Right lobe of liver (tissue), 6 donors: ENCODE measurements at regions not wholly inside any gene's neighbourhood (a gene's known extent, or its start where the extent isn't known, plus 50 kb on each side); places are given as distances from the start of the nearest gene placed in this dataset.

Source experiments
- ATAC-seq, 4 donors: fragments of 200-7000 bp; cut with Tn5 transposase; one replicate each; pipeline ENCODE4 v1.9.1; 2020; ENCODE audit warnings: mild to moderate bottlenecking in 4 of 4, moderate library complexity in 4 of 4
- DNase-seq, 3 donors: peaks; one replicate each; pipeline ENCODE4 v3.0.0-alpha.2; 2020
- H3K27ac ChIP-seq, 3 donors: fragments of 200-600 bp; one replicate each; pipeline ENCODE4 v1.8.0; 2022
- H3K27me3 ChIP-seq, 2 donors: fragments of 200-600 bp; one replicate each; pipeline ENCODE4 v1.8.0; 2022
- H3K36me3 ChIP-seq, 4 donors: fragments of 200-600 bp; sonication (generic) in 1 of 4; one replicate each; pipeline versions ENCODE4 v1.5.1 to v1.8.0; 2017 to 2022; ENCODE audit warnings: control low read depth in 1 of 4
- H3K4me1 ChIP-seq, 4 donors: fragments of 200-600 bp; sonication (generic) in 1 of 4; one replicate each; pipeline versions ENCODE4 v1.5.1 to v1.8.0; 2017 to 2022; ENCODE audit warnings: control low read depth in 1 of 4
- H3K4me3 ChIP-seq, 3 donors: fragments of 200-600 bp; one replicate each; pipeline ENCODE4 v1.8.0; 2022
- H3K9me3 ChIP-seq, 4 donors: fragments of 200-600 bp; sonication (generic) in 1 of 4; one replicate each; pipeline versions ENCODE4 v1.5.1 to v1.8.0; 2017 to 2022; ENCODE audit warnings: control low read depth in 1 of 4
- POLR2A ChIP-seq: fragments of 450-650 bp; IDR thresholded peaks from one replicate; pipeline ENCODE4 v1.6.1; 2017; ENCODE audit warnings: antibody characterized with exemption, mild to moderate bottlenecking
- WGBS: methylation state at CpG from one replicate; pipeline ENCODE4 v1.1.6; 2018; ENCODE audit warnings: low coverage, low lambda C conversion rate; ENCODE audit not compliant: insufficient coverage; ENCODE audit errors: missing lambda C conversion rate; 5-methylcytosine and 5-hydroxymethylcytosine counted together
- intact Hi-C, 2 donors: fragments of 100-400 bp; cut with DNase I; formaldehyde crosslinking; loops; one replicate each; pipeline versions ENCODE4 v1.11.2 to v1.14.1; 2022
- TF ChIP-seq, protein P1 (sequence below), 4 donors: fragments of 200-600 bp in 3 of 4; fragments of 450-650 bp in 1 of 4; IDR thresholded peaks; one replicate each; pipeline versions ENCODE4 v1.5.1 to v1.8.0; 2016 to 2022; ENCODE audit warnings: antibody characterized with exemption in 4 of 4, mild to moderate bottlenecking in 2 of 4
- donor health status: DM: no; HTN: yes; CAD: no.
- donor health status: DM: no; HTN: no; CAD: no.
- donor health status: DM: no; HTN: no; CAD: no.
- donor health status: DM: no; HTN: yes; CAD: no.
- donor health status: DM: no; HTN: yes; CAD: no.

DNA sequence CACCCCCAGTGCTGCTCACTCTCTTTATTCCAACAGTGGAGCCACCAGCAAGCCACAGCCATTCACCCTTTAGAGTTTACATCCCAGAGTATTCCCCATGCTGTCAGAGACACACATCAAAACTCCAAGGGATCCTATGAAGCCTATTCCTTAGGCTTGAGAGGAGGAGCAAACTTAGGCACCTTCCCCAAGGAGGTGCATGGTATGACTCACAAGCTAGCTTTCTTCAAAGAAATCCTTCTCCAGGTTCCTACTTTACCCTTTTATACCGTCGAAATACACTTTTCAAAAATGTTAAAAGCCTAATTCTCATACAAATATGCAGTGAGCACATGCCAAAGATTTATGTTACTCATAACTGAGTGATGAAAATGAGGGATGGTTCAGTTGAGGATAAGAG is 175.4 kb downstream of the ETNK1 start:
- H3K9me3 ChIP-seq: no peaks in the 10 kb centered on the region
- no peak for ATAC-seq
- no peaks in the 10 kb centered on the region for H3K36me3 ChIP-seq
- no peak overlapping the region for H3K4me3 ChIP-seq
- no peak overlapping the region for H3K27ac ChIP-seq
- 73% methylated on average over 2 of the region's 2 CpGs for WGBS
- DNase-seq: no peak
- intact Hi-C loops: no loop called here
- H3K27me3 ChIP-seq: no peaks in the 10 kb centered on the region
- H3K4me1 ChIP-seq: no peaks in the 10 kb centered on the region
- TF ChIP-seq, protein P1, sequence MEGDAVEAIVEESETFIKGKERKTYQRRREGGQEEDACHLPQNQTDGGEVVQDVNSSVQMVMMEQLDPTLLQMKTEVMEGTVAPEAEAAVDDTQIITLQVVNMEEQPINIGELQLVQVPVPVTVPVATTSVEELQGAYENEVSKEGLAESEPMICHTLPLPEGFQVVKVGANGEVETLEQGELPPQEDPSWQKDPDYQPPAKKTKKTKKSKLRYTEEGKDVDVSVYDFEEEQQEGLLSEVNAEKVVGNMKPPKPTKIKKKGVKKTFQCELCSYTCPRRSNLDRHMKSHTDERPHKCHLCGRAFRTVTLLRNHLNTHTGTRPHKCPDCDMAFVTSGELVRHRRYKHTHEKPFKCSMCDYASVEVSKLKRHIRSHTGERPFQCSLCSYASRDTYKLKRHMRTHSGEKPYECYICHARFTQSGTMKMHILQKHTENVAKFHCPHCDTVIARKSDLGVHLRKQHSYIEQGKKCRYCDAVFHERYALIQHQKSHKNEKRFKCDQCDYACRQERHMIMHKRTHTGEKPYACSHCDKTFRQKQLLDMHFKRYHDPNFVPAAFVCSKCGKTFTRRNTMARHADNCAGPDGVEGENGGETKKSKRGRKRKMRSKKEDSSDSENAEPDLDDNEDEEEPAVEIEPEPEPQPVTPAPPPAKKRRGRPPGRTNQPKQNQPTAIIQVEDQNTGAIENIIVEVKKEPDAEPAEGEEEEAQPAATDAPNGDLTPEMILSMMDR (IDR thresholded peaks at IDR 0.05): no peak
- no peak for TF ChIP-seq POLR2A

DNA sequence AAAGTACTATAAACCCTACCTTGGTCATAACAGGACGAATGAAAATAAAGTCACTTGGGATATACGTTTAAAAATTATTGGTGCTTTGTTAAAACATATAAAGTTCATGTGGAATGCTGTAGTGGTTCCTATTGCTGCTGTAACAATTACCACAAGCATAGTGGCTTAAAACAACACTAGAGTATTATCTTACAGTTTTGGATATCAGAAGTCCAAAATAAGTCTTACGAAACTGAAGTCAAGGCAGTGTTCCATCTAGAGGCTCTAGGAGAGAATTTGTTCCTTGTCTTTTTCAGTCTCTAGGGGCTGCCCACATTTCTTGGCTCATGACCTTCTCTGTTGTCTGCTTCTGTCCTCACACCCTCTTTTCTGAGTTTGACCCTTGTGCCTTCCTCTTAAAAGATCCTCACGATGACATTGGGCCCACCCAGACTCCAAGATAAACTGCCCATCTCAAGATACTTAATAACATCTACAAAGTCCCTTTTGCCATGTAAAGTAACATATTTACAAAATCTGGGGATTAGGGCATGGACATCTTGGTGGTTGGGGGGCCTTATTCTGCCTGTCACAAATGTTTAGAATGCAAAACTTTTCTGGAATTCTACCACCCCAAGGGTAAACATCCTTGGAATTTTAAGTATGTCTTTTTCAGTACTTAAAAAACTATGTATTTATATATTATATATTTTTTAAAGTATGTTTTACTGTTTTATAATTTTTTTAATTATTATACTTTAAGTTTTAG is 178.1 kb downstream of the ETNK1 start:
- intact Hi-C loops: no loop called here
- 80% methylated on average over 4 of the region's 4 CpGs for WGBS
- no peaks in the 10 kb centered on the region for H3K27me3 ChIP-seq
- no peak overlapping the region for H3K4me3 ChIP-seq
- no peaks in the 10 kb centered on the region for H3K36me3 ChIP-seq
- DNase-seq: no peak
- no peaks in the 10 kb centered on the region for H3K4me1 ChIP-seq
- H3K27ac ChIP-seq: no peak overlapping the region
- no peak for ATAC-seq
- H3K9me3 ChIP-seq: no peaks in the 10 kb centered on the region
- TF ChIP-seq, protein P1 (IDR thresholded peaks at IDR 0.05): no peak
- no peak for TF ChIP-seq POLR2A

DNA sequence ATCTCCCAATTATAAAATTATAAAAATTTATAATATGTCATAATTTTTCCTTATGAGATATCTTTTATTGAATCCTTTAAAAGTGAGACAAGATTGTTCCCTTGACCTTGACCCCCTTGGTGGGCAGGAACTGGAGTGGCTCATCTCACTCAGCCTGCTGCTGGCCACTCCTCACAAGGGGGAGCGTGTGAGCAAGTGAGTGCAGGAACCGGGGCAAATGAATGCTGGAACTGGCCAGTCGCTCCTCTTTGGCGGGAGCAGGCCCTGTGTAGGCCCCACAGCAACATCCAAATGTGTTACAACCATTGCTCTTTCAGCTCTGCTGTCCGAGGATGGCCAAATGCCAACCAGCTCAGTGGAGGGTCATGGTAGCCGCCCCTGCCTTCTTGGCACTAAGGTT is 178.8 kb downstream of the ETNK1 start:
- ATAC-seq: no peak
- intact Hi-C loops: no loop called here
- 57% methylated on average over 1 of the region's 6 CpGs for WGBS

DNA sequence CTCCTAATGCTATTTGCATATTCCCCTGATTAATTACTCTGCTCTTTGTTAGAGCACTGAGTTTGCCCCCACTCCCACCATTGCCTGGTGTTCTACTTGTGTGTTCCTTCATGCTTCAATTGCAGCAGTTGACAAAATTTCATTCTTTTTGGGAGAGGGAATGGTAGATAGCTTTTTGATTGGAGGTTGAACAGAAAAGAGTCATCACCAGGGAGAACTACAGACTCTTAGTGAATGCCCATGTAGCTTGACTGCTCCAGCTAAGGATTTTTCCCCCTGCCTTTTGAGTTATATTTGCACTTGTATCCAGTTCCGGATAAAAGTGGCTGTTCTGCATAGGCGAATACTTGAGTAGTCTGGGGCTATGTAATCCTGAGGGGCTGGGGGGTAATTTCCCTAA is 183.9 kb downstream of the ETNK1 start:
- H3K4me1 ChIP-seq: no peaks in the 10 kb centered on the region
- TF ChIP-seq, protein P1 (IDR thresholded peaks at IDR 0.05): no peak
- TF ChIP-seq POLR2A: no peak
- WGBS: 100% methylated on average over 1 of the region's 2 CpGs
- no peak overlapping the region for H3K27ac ChIP-seq
- H3K27me3 ChIP-seq: no peaks in the 10 kb centered on the region
- intact Hi-C loops: no loop called here
- no peaks in the 10 kb centered on the region for H3K36me3 ChIP-seq
- ATAC-seq: no peak
- H3K9me3 ChIP-seq: no peaks in the 10 kb centered on the region
- DNase-seq: no peak
- H3K4me3 ChIP-seq: no peak overlapping the region

More for the DNA sequence above, 178.8 kb downstream of the ETNK1 start:
- H3K27ac ChIP-seq: no peak overlapping the region
- no peaks in the 10 kb centered on the region for H3K36me3 ChIP-seq
- H3K4me1 ChIP-seq: no peaks in the 10 kb centered on the region
- DNase-seq: no peak
- no peaks in the 10 kb centered on the region for H3K27me3 ChIP-seq
- TF ChIP-seq POLR2A: no peak
- TF ChIP-seq, protein P1 (IDR thresholded peaks at IDR 0.05): no peak
- H3K9me3 ChIP-seq: no peaks in the 10 kb centered on the region
- H3K4me3 ChIP-seq: no peak overlapping the region
